K562 (cell line): ENCODE measurements at regions not wholly inside any gene's neighbourhood (a gene's known extent, or its start where the extent isn't known, plus 50 kb on each side); places are given as distances from the start of the nearest gene placed in this dataset.

Experiments used
- ATAC-seq: fragments of 200-7000 bp; cut with Tn5 transposase; 3 replicates; pipeline ENCODE4 v1.9.1; 2020; ENCODE audit warnings: moderate library complexity
- BruUV-seq: library from RNA; stranded (reverse); fragments of 400-500 nt; replicated peaks from 2 replicates; lab custom pipeline; 2021; lab: Mats Ljungman, UMichigan
- CTCF ChIA-PET: fragments of 300-600 bp; formaldehyde crosslinking; extraction: SDS; loops from one replicate; lab custom pipeline; 2021; ENCODE audit warnings: low intra/inter-chr PET ratio; lab: Yijun Ruan, JAX
- POLR2A ChIA-PET: fragments of 300-600, 350-650 bp; sonication (Branson Sonifier 250); formaldehyde crosslinking; extraction: SDS; loops from one replicate; lab custom pipeline; 2021; ENCODE audit warnings: antibody characterized with exemption, inconsistent platforms; lab: Yijun Ruan, JAX
- DNase-seq, 4 experiments: peaks; one replicate each; pipeline versions ENCODE4 v3.0.0 to v3.0.0-alpha.2; 2011 to 2018; ENCODE audit warnings: low spot score in 3 of 4, mixed read lengths in 3 of 4; ENCODE audit errors: extremely low read depth in 1 of 4
- FAIRE-seq: peaks from 2 replicates; lab custom pipeline; 2011; peaks lifted over from hg19 to GRCh38; lab: Jason Lieb, UNC
- H2AFZ ChIP-seq: 2 replicates; pipeline ENCODE4 v1.6.0; 2011; ENCODE audit warnings: low read depth, low read length, control low read depth, inconsistent platforms
- H3K27ac ChIP-seq: fragments of 200-600 bp; 3 replicates; pipeline ENCODE4 v1.8.0; 2011; ENCODE audit warnings: low read depth, mild to moderate bottlenecking, control low read depth, inconsistent platforms, low read length, moderate library complexity, mixed read lengths; ENCODE audit errors: extremely low read depth
- H3K27me3 ChIP-seq, 2 experiments: fragments of 300-600 bp in 1 of 2; 2 replicates in 1 of 2; 3 replicates in 1 of 2; pipeline versions ENCODE4 v1.6.0 to v1.8.0; 2011; ENCODE audit warnings: inconsistent platforms in 2 of 2, low read length in 2 of 2, mild to moderate bottlenecking in 1 of 2, mixed read lengths in 1 of 2, moderate library complexity in 1 of 2; ENCODE audit not compliant: control insufficient read depth in 2 of 2, insufficient read depth in 2 of 2
- H3K36me3 ChIP-seq: fragments of 300-600 bp; 3 replicates; pipeline ENCODE4 v1.8.0; 2011; ENCODE audit warnings: mild to moderate bottlenecking, low read length, inconsistent platforms; ENCODE audit not compliant: control insufficient read depth, insufficient read depth
- H3K4me1 ChIP-seq, 2 experiments: fragments of 200-600 bp in 1 of 2; replicated peaks in 1 of 2; 2 replicates in 1 of 2; 3 replicates in 1 of 2; pipeline versions ENCODE4 v1.5.1 to v1.8.0; 2011; ENCODE audit warnings: inconsistent platforms in 2 of 2, low read length in 2 of 2, mild to moderate bottlenecking in 1 of 2, mixed read lengths in 1 of 2, moderate library complexity in 1 of 2; ENCODE audit not compliant: control insufficient read depth in 2 of 2, insufficient read depth in 2 of 2
- H3K4me2 ChIP-seq: 2 replicates; pipeline ENCODE4 v1.6.1; 2011; ENCODE audit warnings: low read length, control low read depth, inconsistent platforms, mixed read lengths; ENCODE audit not compliant: insufficient read depth
- H3K4me3 ChIP-seq: fragments of 200-600 bp; sonication (generic), shearing (Covaris generic); 2 replicates; pipeline ENCODE4 v1.5.1; 2016; ENCODE audit warnings: control low read depth, inconsistent platforms
- H3K79me2 ChIP-seq: fragments of 200-600 bp; 3 replicates; pipeline ENCODE4 v1.8.0; 2011; ENCODE audit warnings: low read length, inconsistent platforms; ENCODE audit not compliant: control insufficient read depth, insufficient read depth
- H3K9ac ChIP-seq, 2 experiments: 2 replicates each; pipeline versions ENCODE4 v1.6.0 to v1.6.1; 2011; ENCODE audit warnings: low read depth in 2 of 2, low read length in 2 of 2, control low read depth in 1 of 2, inconsistent platforms in 1 of 2, mild to moderate bottlenecking in 1 of 2, mixed read lengths in 1 of 2; ENCODE audit not compliant: insufficient read depth in 1 of 2
- H3K9me1 ChIP-seq: one replicate; pipeline ENCODE4 v1.6.0; 2011; ENCODE audit warnings: inconsistent platforms, mild to moderate bottlenecking, low read length, moderate library complexity; ENCODE audit not compliant: control insufficient read depth, insufficient read depth
- H3K9me3 ChIP-seq: replicated peaks from 2 replicates; pipeline ENCODE4 v1.5.1; 2011; ENCODE audit warnings: low read depth, low read length, inconsistent platforms; ENCODE audit not compliant: control insufficient read depth, insufficient read depth
- H4K20me1 ChIP-seq: replicated peaks from 2 replicates; pipeline ENCODE4 v1.6.1; 2011; ENCODE audit warnings: low read length, inconsistent platforms, mixed read lengths; ENCODE audit not compliant: control insufficient read depth, insufficient read depth
- ARID2 ChIP-seq: fragments of 450-650 bp; IDR thresholded peaks from 2 replicates; pipeline ENCODE4 v1.6.1; 2017; ENCODE audit warnings: antibody characterized with exemption, mild to moderate bottlenecking
- CBFB ChIP-seq: sonication (generic); formaldehyde crosslinking; IDR thresholded peaks from 2 replicates; pipeline ENCODE4 v1.4.0; 2020; ENCODE audit warnings: mild to moderate bottlenecking, missing genetic modification reagents
- CSDE1 ChIP-seq, 2 experiments: fragments of 450-650 bp; IDR thresholded peaks; 2 replicates each; pipeline ENCODE4 v1.6.1; 2016; ENCODE audit warnings: mild to moderate bottlenecking in 1 of 2
- ETV6 ChIP-seq, 3 experiments: fragments of 150-350 bp in 1 of 3; sonication (generic) in 1 of 3; formaldehyde crosslinking in 1 of 3; IDR thresholded peaks; 2 replicates each; pipeline versions ENCODE4 v1.6.1 to v1.8.0; 2014 to 2022; ENCODE audit warnings: borderline replicate concordance in 2 of 3, low read depth in 2 of 3, antibody characterized with exemption in 1 of 3, low read length in 1 of 3, mild to moderate bottlenecking in 1 of 3, missing genetic modification reagents in 1 of 3
- HDAC6 ChIP-seq: IDR thresholded peaks from 2 replicates; pipeline ENCODE4 v1.6.1; 2012; ENCODE audit warnings: low read depth, mild to moderate bottlenecking, control low read depth, inconsistent platforms, low read length, moderate library complexity
- MBD2 ChIP-seq: sonication (generic); IDR thresholded peaks from 2 replicates; pipeline ENCODE4 v1.6.1; 2016; ENCODE audit warnings: low read depth, borderline replicate concordance
- MEIS2 ChIP-seq: fragments of 450-650 bp; IDR thresholded peaks from 2 replicates; pipeline ENCODE4 v1.6.1; 2014; ENCODE audit warnings: mild to moderate bottlenecking; ENCODE audit not compliant: partially characterized antibody
- MTA2 ChIP-seq: fragments of 450-650 bp; IDR thresholded peaks from 2 replicates; pipeline ENCODE4 v1.6.1; 2016; ENCODE audit warnings: low read depth
- NFIC ChIP-seq: fragments of 450-650 bp; IDR thresholded peaks from 2 replicates; pipeline ENCODE4 v1.6.1; 2017; ENCODE audit warnings: mild to moderate bottlenecking, inconsistent platforms
- PRPF4 ChIP-seq: fragments of 200-400 bp; formaldehyde crosslinking; IDR thresholded peaks from one replicate; pipeline ENCODE4 v1.6.1; 2017; ENCODE audit warnings: low read length, low read depth, mild to moderate bottlenecking; ENCODE audit not compliant: insufficient read depth, poor library complexity, severe bottlenecking
- SIRT6 ChIP-seq: IDR thresholded peaks from one replicate; pipeline ENCODE4 v1.6.1; 2012; ENCODE audit warnings: low read depth, mild to moderate bottlenecking, control low read depth, inconsistent platforms, low read length, moderate library complexity
- SUPT5H ChIP-seq: fragments of 450-650 bp; IDR thresholded peaks from 2 replicates; pipeline ENCODE4 v1.6.1; 2016
- WGBS: fragments of 100-300 bp; shearing (Covaris generic); methylation state at CpG from one replicate; pipeline ENCODE4 v1.1.6; 2016; ENCODE audit warnings: low coverage, mixed read lengths; ENCODE audit not compliant: insufficient coverage; ENCODE audit errors: missing lambda C conversion rate; 5-methylcytosine and 5-hydroxymethylcytosine counted together
- in situ Hi-C: fragments of 300-500 bp; cut with MboI; formaldehyde crosslinking; loops from 4 replicates; pipeline ENCODE4 v1.15.0; 2018; ENCODE audit warnings: inconsistent platforms, mixed read lengths
- intact Hi-C: fragments of 100-400 bp; cut with micrococcal nuclease; formaldehyde crosslinking; loops from 2 replicates; pipeline ENCODE4 v1.14.2; 2022
- TF ChIP-seq, protein P1 (sequence below): fragments of 200-800 bp; sonication (Bioruptor generic); IDR thresholded peaks from 2 replicates; pipeline ENCODE4 v1.6.1; 2017; ENCODE audit warnings: missing genetic modification characterization, missing compliant biosample characterization
- TF ChIP-seq, protein P2 (sequence below), 2 experiments: fragments of 250-450 bp in 1 of 2; fragments of 450-650 bp in 1 of 2; sonication (Bioruptor Pico) in 1 of 2; IDR thresholded peaks; 2 replicates each; pipeline versions ENCODE4 v1.6.1 to v1.8.0; 2016 to 2021; ENCODE audit warnings: mild to moderate bottlenecking in 2 of 2, moderate library complexity in 2 of 2, missing compliant biosample characterization in 1 of 2, missing genetic modification characterization in 1 of 2
- TF ChIP-seq, protein P3 (sequence below): fragments of 250-450 bp; sonication (Bioruptor Pico); IDR thresholded peaks from 2 replicates; pipeline ENCODE4 v1.8.0; 2022; ENCODE audit warnings: moderate library complexity, mild to moderate bottlenecking, inconsistent platforms

- intact Hi-C loops: no loop called here
- Histone ChIP-seq H3K4me3 (no peak overlapping the region), H2AFZ (no peak overlapping the region), H3K4me2 (no peak overlapping the region), H3K79me2 (no peaks in the 10 kb centered on the region), H4K20me1 (no peaks in the 10 kb centered on the region), H3K36me3 (no peaks in the 10 kb centered on the region), H3K4me1 (no peaks in the 10 kb centered on the region), H3K9ac (no peak overlapping the region), H3K9me1 (no peaks in the 10 kb centered on the region), H3K27ac (no peak overlapping the region), H3K9me3 (no peaks in the 10 kb centered on the region), H3K27me3 (no peaks in the 10 kb centered on the region)
- in situ Hi-C loops: no loop called here
- TF ChIP-seq, protein P1, sequence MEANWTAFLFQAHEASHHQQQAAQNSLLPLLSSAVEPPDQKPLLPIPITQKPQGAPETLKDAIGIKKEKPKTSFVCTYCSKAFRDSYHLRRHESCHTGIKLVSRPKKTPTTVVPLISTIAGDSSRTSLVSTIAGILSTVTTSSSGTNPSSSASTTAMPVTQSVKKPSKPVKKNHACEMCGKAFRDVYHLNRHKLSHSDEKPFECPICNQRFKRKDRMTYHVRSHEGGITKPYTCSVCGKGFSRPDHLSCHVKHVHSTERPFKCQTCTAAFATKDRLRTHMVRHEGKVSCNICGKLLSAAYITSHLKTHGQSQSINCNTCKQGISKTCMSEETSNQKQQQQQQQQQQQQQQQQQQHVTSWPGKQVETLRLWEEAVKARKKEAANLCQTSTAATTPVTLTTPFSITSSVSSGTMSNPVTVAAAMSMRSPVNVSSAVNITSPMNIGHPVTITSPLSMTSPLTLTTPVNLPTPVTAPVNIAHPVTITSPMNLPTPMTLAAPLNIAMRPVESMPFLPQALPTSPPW: no peak
- no peak for TF ChIP-seq ARID2
- TF ChIP-seq, protein P2, sequence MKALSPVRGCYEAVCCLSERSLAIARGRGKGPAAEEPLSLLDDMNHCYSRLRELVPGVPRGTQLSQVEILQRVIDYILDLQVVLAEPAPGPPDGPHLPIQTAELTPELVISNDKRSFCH (CRISPR knock-in tag; IDR thresholded peaks at IDR 0.05): no peak
- TF ChIP-seq, protein P2 (tag; IDR thresholded peaks at IDR 0.05): no peak
- no peak for TF ChIP-seq PRPF4
- no peak for TF ChIP-seq MEIS2
- TF ChIP-seq MTA2: no peak
- no peak for TF ChIP-seq ETV6 (IDR thresholded peaks at IDR 0.05; ENCODE audit: borderline replicate concordance in 1 of 2, low read depth in 2 of 2, low read length in 1 of 2)
- TF ChIP-seq ETV6 (CRISPR knock-in tag; IDR thresholded peaks at IDR 0.05; ENCODE audit: borderline replicate concordance): no peak
- no peak for TF ChIP-seq MBD2
- no peak for TF ChIP-seq HDAC6
- TF ChIP-seq SIRT6: no peak
- TF ChIP-seq CBFB (CRISPR knock-in tag): no peak
- TF ChIP-seq CSDE1 (IDR thresholded peaks at IDR 0.05): no peak
- no peak for TF ChIP-seq NFIC
- TF ChIP-seq, protein P3, sequence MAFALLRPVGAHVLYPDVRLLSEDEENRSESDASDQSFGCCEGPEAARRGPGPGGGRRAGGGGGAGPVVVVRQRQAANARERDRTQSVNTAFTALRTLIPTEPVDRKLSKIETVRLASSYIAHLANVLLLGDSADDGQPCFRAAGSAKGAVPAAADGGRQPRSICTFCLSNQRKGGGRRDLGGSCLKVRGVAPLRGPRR (CRISPR knock-in tag): no peak
- TF ChIP-seq SUPT5H: no peak
- ATAC-seq (no peak), FAIRE-seq (no peak), DNase-seq (no peak)
- 0% methylated on average over 3 of the region's 3 CpGs for WGBS
- BruUV-seq: no TSS peak
- CTCF ChIA-PET: no interaction called here
- POLR2A ChIA-PET: no interaction called here
Observed at GRCh38 chr3:106355873-106356272, 487.1 kb upstream of the CBLB start.
